PC-3 (cell line): ENCODE measurements at regions not wholly inside any gene's neighbourhood (a gene's known extent, or its start where the extent isn't known, plus 50 kb on each side); places are given as distances from the start of the nearest gene placed in this dataset.
A peak's percentile ranks its signal among the peaks of the same experiment; 100 is the strongest.

Source experiments
- ATAC-seq: fragments of 200-7000 bp; cut with Tn5 transposase; 2 replicates; pipeline ENCODE4 v1.9.1; 2020; ENCODE audit warnings: mild to moderate bottlenecking, moderate library complexity
- BruUV-seq: library from RNA; stranded (reverse); fragments of 400-500 nt; replicated peaks from 2 replicates; lab custom pipeline; 2021; lab: Mats Ljungman, UMichigan
- CTCF ChIA-PET: fragments of 300-600 bp; sonication (Branson Sonifier 250); formaldehyde crosslinking; loops from one replicate; lab custom pipeline; 2022; ENCODE audit warnings: antibody characterized with exemption; lab: Charles Lee
- POLR2A ChIA-PET: fragments of 300-600 bp; sonication (Branson Sonifier 250); formaldehyde crosslinking; loops from one replicate; lab custom pipeline; 2022; ENCODE audit warnings: antibody characterized with exemption; ENCODE audit not compliant: unreplicated experiment; lab: Charles Lee
- DNase-seq: peaks from one replicate; pipeline ENCODE4 v3.0.0-alpha.2; 2015
- H2AFZ ChIP-seq: fragments of 300-600 bp; sonication (generic); 2 replicates; pipeline ENCODE4 v1.6.0; 2016; ENCODE audit warnings: antibody characterized with exemption, low read length
- H3F3A ChIP-seq: fragments of 300-600 bp; sonication (generic); one replicate; pipeline ENCODE4 v1.6.0; 2017; ENCODE audit warnings: antibody characterized with exemption, low read length, control low read depth, mild to moderate bottlenecking; ENCODE audit not compliant: unreplicated experiment
- H3K27ac ChIP-seq: fragments of 300-600 bp; sonication (generic); 2 replicates; pipeline ENCODE4 v1.5.1; 2016; ENCODE audit warnings: mild to moderate bottlenecking, low read length
- H3K27me3 ChIP-seq: fragments of 300-600 bp; sonication (generic); 2 replicates; pipeline ENCODE4 v1.6.1; 2016; ENCODE audit warnings: low read length, mixed read lengths
- H3K36me3 ChIP-seq: fragments of 300-600 bp; sonication (generic); 2 replicates; pipeline ENCODE4 v1.6.1; 2016; ENCODE audit warnings: low read depth, mixed run types, low read length, mixed read lengths
- H3K4me1 ChIP-seq: fragments of 300-600 bp; sonication (generic); 2 replicates; pipeline ENCODE4 v1.5.1; 2016; ENCODE audit warnings: low read length; ENCODE audit not compliant: insufficient read depth
- H3K4me2 ChIP-seq: fragments of 300-600 bp; sonication (generic); 2 replicates; pipeline ENCODE4 v1.6.0; 2016; ENCODE audit warnings: low read length
- H3K4me3 ChIP-seq: fragments of 300-600 bp; sonication (generic); 2 replicates; pipeline ENCODE4 v1.5.1; 2016; ENCODE audit warnings: mild to moderate bottlenecking, low read length, mixed read lengths
- H3K79me2 ChIP-seq: fragments of 300-600 bp; sonication (generic); 2 replicates; pipeline ENCODE4 v1.6.1; 2017; ENCODE audit warnings: low read length, mixed read lengths
- H3K9ac ChIP-seq: fragments of 300-600 bp; sonication (generic); 2 replicates; pipeline ENCODE4 v1.6.0; 2016; ENCODE audit warnings: mild to moderate bottlenecking, low read length
- H3K9me2 ChIP-seq: fragments of 300-600 bp; sonication (generic); replicated peaks from 2 replicates; pipeline ENCODE4 v1.6.1; 2016; ENCODE audit warnings: mixed run types, low read length, mixed read lengths
- H3K9me3 ChIP-seq: fragments of 300-600 bp; sonication (generic); 2 replicates; pipeline ENCODE4 v1.6.1; 2016; ENCODE audit warnings: low read length, mixed read lengths
- H4K20me1 ChIP-seq: fragments of 300-600 bp; sonication (generic); 2 replicates; pipeline ENCODE4 v1.6.1; 2016; ENCODE audit warnings: low read length, mixed read lengths
- EZH2 ChIP-seq: fragments of 300-600 bp; sonication (generic); IDR thresholded peaks from one replicate; pipeline ENCODE4 v1.6.1; 2017; ENCODE audit warnings: antibody characterized with exemption, mild to moderate bottlenecking, low read length; ENCODE audit not compliant: unreplicated experiment
- EZH2phosphoT487 ChIP-seq: fragments of 300-600 bp; sonication (generic); IDR thresholded peaks from 2 replicates; pipeline ENCODE4 v1.6.1; 2018; ENCODE audit warnings: mild to moderate bottlenecking, antibody characterized with exemption, low read length, borderline replicate concordance
- intact Hi-C: fragments of 100-400 bp; cut with micrococcal nuclease; formaldehyde crosslinking; loops from 2 replicates; pipeline ENCODE4 v1.9.0; 2023
- TF ChIP-seq, protein P1 (sequence below): fragments of 300-600 bp; sonication (generic); conservative IDR thresholded peaks from 2 replicates; pipeline ENCODE4 v1.5.1; 2017; ENCODE audit warnings: antibody characterized with exemption, low read depth, mild to moderate bottlenecking, low read length

DNA sequence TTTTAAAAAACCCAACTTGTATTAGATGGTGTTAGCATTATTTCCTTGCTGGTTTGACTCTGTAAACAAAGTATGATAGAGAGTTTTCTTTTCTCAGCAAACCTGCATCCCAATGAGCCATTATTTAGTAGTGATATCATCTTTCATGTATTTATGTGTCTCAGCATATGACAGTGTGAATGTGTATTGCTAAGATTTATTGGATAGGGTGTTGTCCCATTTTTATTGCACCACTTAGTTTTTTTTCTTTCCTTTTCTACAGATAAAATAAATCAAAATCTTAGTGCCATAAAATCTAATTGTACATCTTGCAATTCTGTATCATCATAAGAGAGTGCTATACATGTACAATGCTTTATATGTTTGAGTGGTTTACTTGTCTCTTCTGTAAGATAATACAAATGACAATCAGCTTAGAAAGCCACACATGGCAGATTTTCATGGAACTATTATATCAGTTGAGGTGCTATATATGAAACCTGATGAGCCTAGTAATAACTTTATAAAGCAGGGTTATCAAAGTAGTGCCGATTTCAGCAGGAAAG lies 149.2 kb upstream of the CYLC2 start:
- ChIA-PET POLR2A (no interaction called here), CTCF (no interaction called here)

DNA sequence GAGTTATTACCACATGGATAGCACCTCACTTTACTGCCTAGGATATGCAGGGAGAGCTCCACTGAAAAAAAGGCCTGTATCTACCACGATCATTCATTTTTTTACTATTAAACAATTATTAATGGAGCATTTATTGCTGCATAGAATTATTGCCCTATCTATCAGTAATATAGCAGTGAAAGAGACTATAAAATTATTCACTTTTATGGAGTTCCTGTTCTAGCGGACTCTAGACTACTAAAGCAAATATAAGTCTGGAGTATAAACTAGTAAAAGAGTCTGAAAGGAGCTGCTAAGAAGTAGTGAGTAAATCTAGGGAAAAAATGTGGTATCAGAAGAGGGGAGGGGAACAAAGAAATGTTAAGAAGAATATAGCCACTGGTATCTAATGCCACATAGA lies 150.4 kb upstream of the CYLC2 start:
- ATAC-seq (peak; percentile 40; the same call in 1 of the 2 replicates), DNase-seq (no peak)
- TF ChIP-seq EZH2phosphoT487 (no peak), EZH2 (no peak)
- TF ChIP-seq, protein P1, sequence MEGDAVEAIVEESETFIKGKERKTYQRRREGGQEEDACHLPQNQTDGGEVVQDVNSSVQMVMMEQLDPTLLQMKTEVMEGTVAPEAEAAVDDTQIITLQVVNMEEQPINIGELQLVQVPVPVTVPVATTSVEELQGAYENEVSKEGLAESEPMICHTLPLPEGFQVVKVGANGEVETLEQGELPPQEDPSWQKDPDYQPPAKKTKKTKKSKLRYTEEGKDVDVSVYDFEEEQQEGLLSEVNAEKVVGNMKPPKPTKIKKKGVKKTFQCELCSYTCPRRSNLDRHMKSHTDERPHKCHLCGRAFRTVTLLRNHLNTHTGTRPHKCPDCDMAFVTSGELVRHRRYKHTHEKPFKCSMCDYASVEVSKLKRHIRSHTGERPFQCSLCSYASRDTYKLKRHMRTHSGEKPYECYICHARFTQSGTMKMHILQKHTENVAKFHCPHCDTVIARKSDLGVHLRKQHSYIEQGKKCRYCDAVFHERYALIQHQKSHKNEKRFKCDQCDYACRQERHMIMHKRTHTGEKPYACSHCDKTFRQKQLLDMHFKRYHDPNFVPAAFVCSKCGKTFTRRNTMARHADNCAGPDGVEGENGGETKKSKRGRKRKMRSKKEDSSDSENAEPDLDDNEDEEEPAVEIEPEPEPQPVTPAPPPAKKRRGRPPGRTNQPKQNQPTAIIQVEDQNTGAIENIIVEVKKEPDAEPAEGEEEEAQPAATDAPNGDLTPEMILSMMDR, result no peak
- Histone ChIP-seq H3K27me3 (no peaks in the 10 kb centered on the region), H4K20me1 (no peaks in the 10 kb centered on the region), H3K79me2 (no peaks in the 10 kb centered on the region), H3K9me2 (no peaks in the 10 kb centered on the region), H2AFZ (no peak overlapping the region), H3F3A (no peaks in the 10 kb centered on the region), H3K4me3 (no peak overlapping the region), H3K36me3 (no peaks in the 10 kb centered on the region), H3K27ac (no peak overlapping the region), H3K4me2 (no peak overlapping the region), H3K4me1 (no peaks in the 10 kb centered on the region), H3K9me3 (no peaks in the 10 kb centered on the region), H3K9ac (no peak overlapping the region)
- BruUV-seq, result no TSS peak
- ChIA-PET POLR2A (no interaction called here), CTCF (no interaction called here)
- intact Hi-C loops, result no loop called here

More for the DNA sequence above, 149.2 kb upstream of the CYLC2 start:
- Histone ChIP-seq H3K27me3 (no peaks in the 10 kb centered on the region), H3K4me3 (no peak overlapping the region), H3K9me2 (no peaks in the 10 kb centered on the region), H4K20me1 (no peaks in the 10 kb centered on the region), H3K27ac (no peak overlapping the region), H3K36me3 (no peaks in the 10 kb centered on the region), H3K4me1 (no peaks in the 10 kb centered on the region), H3K9ac (no peak overlapping the region), H3F3A (no peaks in the 10 kb centered on the region), H3K9me3 (no peaks in the 10 kb centered on the region), H3K4me2 (no peak overlapping the region), H3K79me2 (no peaks in the 10 kb centered on the region), H2AFZ (no peak overlapping the region)
- DNase-seq (no peak), ATAC-seq (no peak)
- intact Hi-C loops, result no loop called here
- TF ChIP-seq EZH2 (no peak), EZH2phosphoT487 (no peak)
- TF ChIP-seq, protein P1, result no peak
- no TSS peak for BruUV-seq

DNA sequence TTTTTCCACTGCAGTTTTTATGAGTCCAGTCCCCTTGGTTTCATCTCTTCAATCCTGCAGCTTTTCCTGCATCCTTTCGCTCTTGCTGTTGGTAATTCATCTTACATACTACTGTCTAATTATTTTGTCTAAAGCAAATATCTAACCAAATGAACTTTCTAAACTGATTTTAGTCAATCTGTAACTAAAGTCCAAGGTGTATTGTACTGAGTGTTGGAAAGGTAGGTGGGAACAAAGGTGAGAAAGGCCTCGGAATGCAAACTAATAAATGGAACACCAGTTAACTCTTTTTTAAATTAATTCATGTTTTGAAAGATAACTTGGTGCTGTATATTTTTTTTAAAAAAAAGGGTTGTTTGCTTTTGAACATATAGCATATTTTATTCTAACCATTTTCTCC lies 152.7 kb upstream of the CYLC2 start:
- H3K4me2 ChIP-seq, result no peak overlapping the region
- ATAC-seq (no peak), DNase-seq (no peak)
- H3K27me3 ChIP-seq, result no peaks in the 10 kb centered on the region
- H3F3A ChIP-seq, result no peaks in the 10 kb centered on the region
- no peaks in the 10 kb centered on the region for H3K79me2 ChIP-seq
- H3K4me3 ChIP-seq, result no peak overlapping the region
- no peaks in the 10 kb centered on the region for H3K36me3 ChIP-seq
- ChIA-PET CTCF (no interaction called here), POLR2A (no interaction called here)
- intact Hi-C loops, result no loop called here
- no TSS peak for BruUV-seq
- no peak for TF ChIP-seq EZH2
- no peak for TF ChIP-seq EZH2phosphoT487
- H3K4me1 ChIP-seq, result no peaks in the 10 kb centered on the region
- H3K9ac ChIP-seq, result no peak overlapping the region
- H2AFZ ChIP-seq, result no peak overlapping the region
- no peaks in the 10 kb centered on the region for H3K9me3 ChIP-seq
- H3K27ac ChIP-seq, result no peak overlapping the region
- no peaks in the 10 kb centered on the region for H3K9me2 ChIP-seq
- H4K20me1 ChIP-seq, result no peaks in the 10 kb centered on the region
